ENCODE measurements at regions not wholly inside any gene's neighbourhood (a gene's known extent, or its start where the extent isn't known, plus 50 kb on each side); places are given as distances from the start of the nearest gene placed in this dataset.

- no peak overlapping the region for H3K27ac ChIP-seq (ENCODE audit: low read depth, low read length)
- no peaks in the 10 kb centered on the region for H3K9me3 ChIP-seq (ENCODE audit: insufficient read depth, low read depth, low read length)
- DNase-seq (ENCODE audit: low read depth) (no peak), FAIRE-seq (no peak)
- H2AFZ ChIP-seq (ENCODE audit: low read depth, low read length): no peak overlapping the region
- Mint-ChIP-seq H3K27ac (ENCODE audit: unreplicated experiment) (no peak overlapping the region), H3K36me3 (ENCODE audit: low read depth, unreplicated experiment) (no peaks in the 10 kb centered on the region), H3K4me3 (ENCODE audit: unreplicated experiment) (no peak overlapping the region), H3K4me1 (ENCODE audit: low read depth, unreplicated experiment) (no peaks in the 10 kb centered on the region), H3K9me3 (ENCODE audit: unreplicated experiment) (no peaks in the 10 kb centered on the region), H3K27me3 (ENCODE audit: low read depth, unreplicated experiment) (no peaks in the 10 kb centered on the region)
- no peaks in the 10 kb centered on the region for H3K79me2 ChIP-seq (ENCODE audit: insufficient read depth, low read length)
- H3K36me3 ChIP-seq (ENCODE audit: insufficient read depth, low read length): no peaks in the 10 kb centered on the region
- H3K4me3 ChIP-seq (ENCODE audit: insufficient read depth, low read depth, low read length): no peak overlapping the region
- H3K27me3 ChIP-seq (ENCODE audit: insufficient read depth, low read length): no peaks in the 10 kb centered on the region
- H3K9ac ChIP-seq (ENCODE audit: low read length): no peak overlapping the region
- TF ChIP-seq CTCF (IDR thresholded peaks at IDR 0.05; ENCODE audit: insufficient read depth, low read depth, low read length): no peak
- TF ChIP-seq EZH2 (IDR thresholded peaks at IDR 0.05; ENCODE audit: insufficient read depth, low read length): no peak
- no peaks in the 10 kb centered on the region for H4K20me1 ChIP-seq (ENCODE audit: insufficient read depth, low read length)
- H3K4me1 ChIP-seq (ENCODE audit: insufficient read depth, low read length): no peaks in the 10 kb centered on the region
- no peak overlapping the region for H3K4me2 ChIP-seq (ENCODE audit: low read length)
Observed at GRCh38 chr2:36068086-36068485, 287.5 kb upstream of the CRIM1 start.

- Histone ChIP-seq H3K4me2 (ENCODE audit: low read length) (no peak overlapping the region), H4K20me1 (ENCODE audit: insufficient read depth, low read length) (no peaks in the 10 kb centered on the region), H3K4me1 (ENCODE audit: insufficient read depth, low read length) (no peaks in the 10 kb centered on the region), H3K27me3 (ENCODE audit: insufficient read depth, low read length) (no peaks in the 10 kb centered on the region), H3K9me3 (ENCODE audit: insufficient read depth, low read depth, low read length) (no peaks in the 10 kb centered on the region), H3K79me2 (ENCODE audit: insufficient read depth, low read length) (no peaks in the 10 kb centered on the region), H2AFZ (ENCODE audit: low read depth, low read length) (no peak overlapping the region), H3K9ac (ENCODE audit: low read length) (no peak overlapping the region), H3K27ac (ENCODE audit: low read depth, low read length) (no peak overlapping the region), H3K36me3 (ENCODE audit: insufficient read depth, low read length) (no peaks in the 10 kb centered on the region), H3K4me3 (ENCODE audit: insufficient read depth, low read depth, low read length) (no peak overlapping the region)
- no peak for TF ChIP-seq CTCF (IDR thresholded peaks at IDR 0.05; ENCODE audit: insufficient read depth, low read depth, low read length)
- TF ChIP-seq EZH2 (IDR thresholded peaks at IDR 0.05; ENCODE audit: insufficient read depth, low read length): no peak
- no peaks in the 10 kb centered on the region for H3K27me3 Mint-ChIP-seq (ENCODE audit: low read depth, unreplicated experiment)
- H3K27ac Mint-ChIP-seq (ENCODE audit: unreplicated experiment): no peak overlapping the region
- no peaks in the 10 kb centered on the region for H3K36me3 Mint-ChIP-seq (ENCODE audit: low read depth, unreplicated experiment)
- FAIRE-seq: no peak
- H3K4me1 Mint-ChIP-seq (ENCODE audit: low read depth, unreplicated experiment): no peaks in the 10 kb centered on the region
- H3K4me3 Mint-ChIP-seq (ENCODE audit: unreplicated experiment): no peak overlapping the region
- DNase-seq (ENCODE audit: low read depth): no peak
- H3K9me3 Mint-ChIP-seq (ENCODE audit: unreplicated experiment): peaks cover 2% of the 10 kb centered on the region
Observed at GRCh38 chr2:36060133-36060532, 295.4 kb upstream of the CRIM1 start.

GRCh38 chr2:36059691-36060090 is 295.9 kb upstream of the CRIM1 start:
- Mint-ChIP-seq H3K9me3 (ENCODE audit: unreplicated experiment) (peaks cover 2% of the 10 kb centered on the region), H3K27ac (ENCODE audit: unreplicated experiment) (no peak overlapping the region), H3K36me3 (ENCODE audit: low read depth, unreplicated experiment) (no peaks in the 10 kb centered on the region), H3K4me1 (ENCODE audit: low read depth, unreplicated experiment) (no peaks in the 10 kb centered on the region), H3K27me3 (ENCODE audit: low read depth, unreplicated experiment) (no peaks in the 10 kb centered on the region), H3K4me3 (ENCODE audit: unreplicated experiment) (no peak overlapping the region)
- Histone ChIP-seq H3K27me3 (ENCODE audit: insufficient read depth, low read length) (no peaks in the 10 kb centered on the region), H3K4me2 (ENCODE audit: low read length) (no peak overlapping the region), H3K27ac (ENCODE audit: low read depth, low read length) (no peak overlapping the region), H3K9me3 (ENCODE audit: insufficient read depth, low read depth, low read length) (no peaks in the 10 kb centered on the region), H3K9ac (ENCODE audit: low read length) (no peak overlapping the region), H3K79me2 (ENCODE audit: insufficient read depth, low read length) (no peaks in the 10 kb centered on the region), H3K4me3 (ENCODE audit: insufficient read depth, low read depth, low read length) (no peak overlapping the region), H4K20me1 (ENCODE audit: insufficient read depth, low read length) (no peaks in the 10 kb centered on the region), H2AFZ (ENCODE audit: low read depth, low read length) (no peak overlapping the region), H3K36me3 (ENCODE audit: insufficient read depth, low read length) (no peaks in the 10 kb centered on the region), H3K4me1 (ENCODE audit: insufficient read depth, low read length) (no peaks in the 10 kb centered on the region)
- no peak for DNase-seq (ENCODE audit: low read depth)
- FAIRE-seq: no peak
- TF ChIP-seq CTCF (IDR thresholded peaks at IDR 0.05; ENCODE audit: insufficient read depth, low read depth, low read length): no peak
- TF ChIP-seq EZH2 (IDR thresholded peaks at IDR 0.05; ENCODE audit: insufficient read depth, low read length): no peak
